ENCODE measurements at regions not wholly inside any gene's neighbourhood (a gene's known extent, or its start where the extent isn't known, plus 50 kb on each side); places are given as distances from the start of the nearest gene placed in this dataset.

DNA sequence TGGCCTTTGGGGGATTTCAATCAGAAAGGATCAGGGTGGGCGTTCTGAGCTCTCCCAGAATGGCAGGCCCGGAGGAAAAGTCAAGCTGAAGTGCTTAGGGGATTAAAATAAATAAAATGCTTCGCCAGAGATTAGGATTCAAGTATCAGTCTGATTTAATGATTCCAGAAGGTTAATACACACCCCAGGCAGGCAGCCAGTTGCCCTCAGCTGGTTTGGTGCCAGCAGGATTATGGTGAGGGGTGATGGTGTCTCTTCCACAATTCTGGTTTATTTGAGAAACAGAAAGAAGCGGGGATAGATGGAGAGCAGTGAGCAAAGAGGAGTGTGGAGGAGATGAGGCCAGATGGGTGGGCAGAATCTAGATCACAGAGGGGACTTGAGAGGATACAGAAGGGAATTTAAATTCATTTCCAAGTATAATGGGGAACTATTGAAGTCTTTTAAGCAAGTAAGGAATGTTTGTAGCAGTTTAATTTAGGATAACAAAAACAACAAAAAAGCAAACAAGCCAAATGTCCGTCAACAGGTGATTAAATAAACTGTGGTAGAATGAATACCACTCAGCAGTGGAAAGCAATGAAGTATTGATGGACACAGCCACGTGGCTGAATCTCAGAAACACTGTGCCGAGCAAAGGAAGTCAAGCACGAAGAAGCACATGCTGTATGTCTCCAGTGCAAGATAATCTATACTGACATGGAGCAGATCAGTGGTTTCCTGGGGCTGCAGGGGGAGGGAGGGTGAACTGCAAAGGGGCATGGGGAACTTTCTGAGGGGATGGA, 297.7 kb downstream of the MSX2 start:
- Mint-ChIP-seq H3K4me1 (no peaks in the 10 kb centered on the region), H3K27me3 (ENCODE audit: insufficient read depth) (no peaks in the 10 kb centered on the region), H3K9me3 (peaks cover 22% of the 10 kb centered on the region), H3K4me3 (no peak overlapping the region), H3K27ac (no peak overlapping the region), H3K36me3 (ENCODE audit: low read depth) (no peaks in the 10 kb centered on the region)
- peaks cover 15% of the 10 kb centered on the region for H3K9me3 ChIP-seq (ENCODE audit: control insufficient read depth, low read length)
- no peaks in the 10 kb centered on the region for H3K36me3 ChIP-seq (ENCODE audit: control insufficient read depth, insufficient read depth, low read length)
- TF ChIP-seq, protein P1, sequence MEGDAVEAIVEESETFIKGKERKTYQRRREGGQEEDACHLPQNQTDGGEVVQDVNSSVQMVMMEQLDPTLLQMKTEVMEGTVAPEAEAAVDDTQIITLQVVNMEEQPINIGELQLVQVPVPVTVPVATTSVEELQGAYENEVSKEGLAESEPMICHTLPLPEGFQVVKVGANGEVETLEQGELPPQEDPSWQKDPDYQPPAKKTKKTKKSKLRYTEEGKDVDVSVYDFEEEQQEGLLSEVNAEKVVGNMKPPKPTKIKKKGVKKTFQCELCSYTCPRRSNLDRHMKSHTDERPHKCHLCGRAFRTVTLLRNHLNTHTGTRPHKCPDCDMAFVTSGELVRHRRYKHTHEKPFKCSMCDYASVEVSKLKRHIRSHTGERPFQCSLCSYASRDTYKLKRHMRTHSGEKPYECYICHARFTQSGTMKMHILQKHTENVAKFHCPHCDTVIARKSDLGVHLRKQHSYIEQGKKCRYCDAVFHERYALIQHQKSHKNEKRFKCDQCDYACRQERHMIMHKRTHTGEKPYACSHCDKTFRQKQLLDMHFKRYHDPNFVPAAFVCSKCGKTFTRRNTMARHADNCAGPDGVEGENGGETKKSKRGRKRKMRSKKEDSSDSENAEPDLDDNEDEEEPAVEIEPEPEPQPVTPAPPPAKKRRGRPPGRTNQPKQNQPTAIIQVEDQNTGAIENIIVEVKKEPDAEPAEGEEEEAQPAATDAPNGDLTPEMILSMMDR (conservative IDR thresholded peaks at IDR 0.05) = no peak
- no peaks in the 10 kb centered on the region for H3K27me3 ChIP-seq (ENCODE audit: control insufficient read depth, insufficient read depth, low read length, poor library complexity, severe bottlenecking)
- WGBS, 2 experiments (ENCODE audit: insufficient coverage in 1 of 2, insufficient read length in 1 of 2) = 77 to 91% methylated on average over 5 to 8 of the region's 8 CpGs
- DNase-seq = no peak
- no peaks in the 10 kb centered on the region for H3K4me1 ChIP-seq (ENCODE audit: control insufficient read depth, insufficient read depth, low read length)
- H3K27ac ChIP-seq (ENCODE audit: low read depth, low read length) = no peak overlapping the region
- H3K4me3 ChIP-seq (ENCODE audit: low read length) = no peak overlapping the region
- no peak overlapping the region for H3K9ac ChIP-seq (ENCODE audit: extremely low read depth, low read length, poor library complexity, severe bottlenecking)

DNA sequence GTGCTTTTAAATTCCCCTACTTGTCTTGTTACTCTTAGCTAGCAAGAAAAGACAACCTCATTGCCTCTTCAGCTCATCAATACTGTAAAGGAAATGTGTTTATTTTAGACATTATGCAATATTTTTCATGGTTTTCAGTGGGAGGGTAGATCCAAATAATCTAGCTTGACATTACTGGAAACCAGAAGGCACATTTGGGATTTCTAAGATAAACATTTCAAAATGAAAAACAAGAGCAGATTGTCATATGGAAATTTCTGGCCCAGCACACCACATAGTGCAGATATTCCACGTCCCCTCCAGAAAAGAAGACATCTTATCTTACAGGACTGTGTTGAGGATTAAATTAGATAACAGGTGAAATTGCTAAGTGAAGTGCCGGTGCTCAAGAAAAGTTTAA, 296.9 kb downstream of the MSX2 start:
- no peaks in the 10 kb centered on the region for H3K36me3 ChIP-seq (ENCODE audit: control insufficient read depth, insufficient read depth, low read length)
- TF ChIP-seq, protein P1 (conservative IDR thresholded peaks at IDR 0.05) = no peak
- H3K36me3 Mint-ChIP-seq (ENCODE audit: low read depth) = no peaks in the 10 kb centered on the region
- no peak overlapping the region for H3K9ac ChIP-seq (ENCODE audit: extremely low read depth, low read length, poor library complexity, severe bottlenecking)
- H3K4me1 ChIP-seq (ENCODE audit: control insufficient read depth, insufficient read depth, low read length) = no peaks in the 10 kb centered on the region
- WGBS, 2 experiments (ENCODE audit: insufficient coverage in 1 of 2, insufficient read length in 1 of 2) = 90 to 100% methylated on average over 1 to 2 of the region's 2 CpGs
- H3K27me3 Mint-ChIP-seq (ENCODE audit: insufficient read depth) = no peaks in the 10 kb centered on the region
- H3K27me3 ChIP-seq (ENCODE audit: control insufficient read depth, insufficient read depth, low read length, poor library complexity, severe bottlenecking) = no peaks in the 10 kb centered on the region
- no peak overlapping the region for H3K4me3 ChIP-seq (ENCODE audit: low read length)
- peaks cover 15% of the 10 kb centered on the region for H3K9me3 ChIP-seq (ENCODE audit: control insufficient read depth, low read length)
- no peak overlapping the region for H3K27ac ChIP-seq (ENCODE audit: low read depth, low read length)
- H3K4me3 Mint-ChIP-seq = no peak overlapping the region
- no peak for DNase-seq
- H3K4me1 Mint-ChIP-seq = no peaks in the 10 kb centered on the region
- peaks cover 18% of the 10 kb centered on the region for H3K9me3 Mint-ChIP-seq
- no peak overlapping the region for H3K27ac Mint-ChIP-seq

- no peak overlapping the region for H3K27ac Mint-ChIP-seq
- no peaks in the 10 kb centered on the region for H3K36me3 ChIP-seq (ENCODE audit: control insufficient read depth, insufficient read depth, low read length)
- no peaks in the 10 kb centered on the region for H3K36me3 Mint-ChIP-seq (ENCODE audit: low read depth)
- TF ChIP-seq, protein P1 (conservative IDR thresholded peaks at IDR 0.05) = no peak
- WGBS, 2 experiments (ENCODE audit: insufficient coverage in 1 of 2, insufficient read length in 1 of 2) = 87 to 90% methylated on average over 5 of the region's 5 CpGs
- H3K4me1 Mint-ChIP-seq = peaks cover 4% of the 10 kb centered on the region
- H3K27me3 ChIP-seq (ENCODE audit: control insufficient read depth, insufficient read depth, low read length, poor library complexity, severe bottlenecking) = no peaks in the 10 kb centered on the region
- no peak overlapping the region for H3K27ac ChIP-seq (ENCODE audit: low read depth, low read length)
- H3K9ac ChIP-seq (ENCODE audit: extremely low read depth, low read length, poor library complexity, severe bottlenecking) = no peak overlapping the region
- H3K4me3 ChIP-seq (ENCODE audit: low read length) = no peak overlapping the region
- DNase-seq = no peak
- H3K4me1 ChIP-seq (ENCODE audit: control insufficient read depth, insufficient read depth, low read length) = no peaks in the 10 kb centered on the region
- H3K4me3 Mint-ChIP-seq = no peak overlapping the region
- no peaks in the 10 kb centered on the region for H3K9me3 ChIP-seq (ENCODE audit: control insufficient read depth, low read length)
- H3K27me3 Mint-ChIP-seq (ENCODE audit: insufficient read depth) = no peaks in the 10 kb centered on the region
- H3K9me3 Mint-ChIP-seq = no peaks in the 10 kb centered on the region
Measured at GRCh38 chr5:175015028-175015685, 290.8 kb downstream of the MSX2 start.

All from endodermal cell (in vitro differentiated cells).